ENCODE measurements at regions not wholly inside any gene's neighbourhood (a gene's known extent, or its start where the extent isn't known, plus 50 kb on each side); places are given as distances from the start of the nearest gene placed in this dataset.

- DNase-seq = no peak
These were observed 669.1 kb downstream of the SATB2 start for GRCh38 chr2:198788676-198789075.

GRCh38 chr2:198782734-198783133, 675.0 kb downstream of the SATB2 start:
- no peak for DNase-seq

GRCh38 chr2:198776616-198777406, 680.9 kb downstream of the SATB2 start:
- no peak for DNase-seq

- no peak for DNase-seq
These were observed 682.0 kb downstream of the SATB2 start for GRCh38 chr2:198775737-198776136.

- no peak for DNase-seq
These were observed 683.2 kb downstream of the SATB2 start for GRCh38 chr2:198774576-198774975.

- no peak for DNase-seq
These were observed 690.0 kb downstream of the SATB2 start for GRCh38 chr2:198767694-198768093.

GRCh38 chr2:198763793-198764192, 693.9 kb downstream of the SATB2 start:
- no peak for DNase-seq

GRCh38 chr2:198762441-198762840, 695.3 kb downstream of the SATB2 start:
- DNase-seq = no peak

- DNase-seq = no peak
These were observed 700.7 kb downstream of the SATB2 start for GRCh38 chr2:198757069-198757468.

- no peak for DNase-seq
These were observed 701.6 kb downstream of the SATB2 start for GRCh38 chr2:198756166-198756565.

GRCh38 chr2:198753101-198753500, 704.6 kb downstream of the SATB2 start:
- DNase-seq = no peak

GRCh38 chr2:198749364-198749763, 708.4 kb downstream of the SATB2 start:
- DNase-seq = no peak

- DNase-seq = no peak
These were observed 725.8 kb downstream of the SATB2 start for GRCh38 chr2:198731842-198732399.

- no peak for DNase-seq
These were observed 737.5 kb downstream of the SATB2 start for GRCh38 chr2:198720266-198720665.

GRCh38 chr2:198717451-198717850, 740.3 kb downstream of the SATB2 start:
- DNase-seq = no peak

GRCh38 chr2:198715302-198715835, 742.4 kb downstream of the SATB2 start:
- DNase-seq = no peak

GRCh38 chr2:198712485-198712884, 745.3 kb downstream of the SATB2 start:
- no peak for DNase-seq

GRCh38 chr2:198711484-198711883, 746.3 kb downstream of the SATB2 start:
- no peak for DNase-seq

GRCh38 chr2:198710562-198710961, 747.2 kb downstream of the SATB2 start:
- no peak for DNase-seq

GRCh38 chr2:198706476-198707082, 751.2 kb downstream of the SATB2 start:
- no peak for DNase-seq

- no peak for DNase-seq
These were observed 754.5 kb downstream of the SATB2 start for GRCh38 chr2:198703281-198703680.

GRCh38 chr2:198702796-198703195, 754.9 kb downstream of the SATB2 start:
- DNase-seq = no peak

GRCh38 chr2:198701481-198701880, 756.3 kb downstream of the SATB2 start:
- DNase-seq = no peak

- no peak for DNase-seq
These were observed 757.4 kb downstream of the SATB2 start for GRCh38 chr2:198700319-198700718.

All from occipital lobe (tissue), 1 donor.